ENCODE measurements at regions not wholly inside any gene's neighbourhood (a gene's known extent, or its start where the extent isn't known, plus 50 kb on each side); places are given as distances from the start of the nearest gene placed in this dataset.

DNA sequence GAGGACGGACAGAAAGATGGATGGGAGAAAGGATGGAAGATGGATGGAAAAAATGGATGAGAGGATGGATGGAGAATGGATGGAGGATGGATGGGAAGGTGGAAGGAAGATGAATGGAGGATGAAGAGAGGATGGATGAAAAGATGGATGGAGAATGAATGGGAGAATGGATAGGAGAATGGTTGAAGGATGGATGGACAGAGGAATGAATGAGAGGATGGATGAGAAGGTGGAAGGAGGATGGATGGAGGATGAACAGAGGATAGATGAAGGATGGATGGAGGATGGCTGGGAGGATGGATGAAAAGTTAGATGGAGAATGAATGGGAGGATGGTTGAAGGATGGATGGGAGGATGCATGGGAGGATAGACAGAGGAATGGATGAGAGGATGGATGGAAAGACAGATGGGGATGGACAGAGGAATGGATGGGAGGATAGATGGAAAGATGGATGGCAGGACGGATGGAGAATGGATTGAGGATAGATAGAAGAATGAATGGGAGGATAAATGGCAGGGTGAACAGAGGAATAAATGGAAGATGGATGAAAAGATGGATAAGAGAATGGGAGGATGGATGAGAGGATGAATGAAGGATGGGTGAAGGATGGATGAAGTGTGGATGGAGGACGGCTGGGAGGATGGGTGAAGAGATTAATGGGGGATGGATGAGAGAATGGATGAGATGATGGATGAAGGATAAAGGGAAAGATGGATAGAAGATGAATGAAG, 217.7 kb upstream of the IER5L start:
- no peak for DNase-seq

DNA sequence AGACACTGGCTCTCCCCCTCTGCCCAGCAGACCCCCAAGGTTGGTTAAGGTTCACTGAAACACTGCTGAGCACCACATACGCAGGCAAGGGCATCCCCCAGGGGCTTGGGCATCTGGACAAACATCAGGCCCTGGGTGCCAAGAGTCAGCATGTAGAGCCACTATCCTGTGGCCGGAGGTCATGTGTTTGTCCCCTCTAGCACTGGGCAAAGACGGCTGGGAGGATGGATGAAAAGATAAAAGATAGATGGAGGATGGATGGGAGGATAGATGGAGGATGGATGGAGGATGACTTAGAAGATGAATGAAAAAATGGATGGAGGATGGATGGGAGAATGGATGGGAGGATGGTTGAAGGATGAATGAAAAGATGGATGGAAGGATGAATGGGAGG, 216.8 kb upstream of the IER5L start:
- no peak for DNase-seq

DNA sequence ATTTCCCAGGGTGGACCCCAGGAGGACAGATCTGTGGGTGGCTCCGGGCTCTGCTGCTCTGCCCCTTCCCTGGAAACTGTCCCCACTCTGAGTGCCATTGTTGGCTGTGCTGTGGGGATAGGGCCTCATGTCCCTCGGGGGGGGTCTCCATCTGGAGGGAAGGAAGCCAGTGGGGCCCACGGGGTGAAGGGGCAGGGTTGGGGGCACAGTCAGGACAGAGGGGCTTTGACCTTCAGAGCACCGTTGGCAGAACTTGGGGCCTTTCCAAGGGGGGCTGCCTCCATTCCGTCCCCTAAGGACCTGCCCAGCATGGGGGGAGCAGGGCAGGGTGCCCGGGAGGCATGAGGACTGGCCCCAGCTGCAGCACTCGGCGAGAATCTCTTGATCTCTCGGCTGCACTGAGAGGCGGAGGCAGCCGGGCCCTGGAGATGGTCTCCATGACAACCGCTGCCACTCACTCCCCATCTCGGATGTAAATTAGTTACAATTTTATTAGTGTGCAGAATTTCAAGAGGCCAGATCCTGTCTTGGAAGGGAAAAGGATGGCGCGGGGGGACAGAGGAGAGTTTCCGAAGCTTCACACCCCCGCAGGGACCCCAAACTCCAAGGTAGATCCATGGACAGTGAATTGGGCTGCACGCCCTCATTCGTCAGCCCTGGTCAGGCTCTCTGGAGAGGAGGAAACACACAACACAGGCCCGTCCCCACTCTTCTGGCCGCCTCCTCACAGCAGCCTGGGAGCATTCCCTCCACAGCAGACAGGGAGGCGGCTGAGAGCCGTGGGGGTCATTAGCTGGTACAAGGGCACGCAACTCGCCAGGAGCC, 216.2 kb upstream of the IER5L start:
- no peak for DNase-seq

DNA sequence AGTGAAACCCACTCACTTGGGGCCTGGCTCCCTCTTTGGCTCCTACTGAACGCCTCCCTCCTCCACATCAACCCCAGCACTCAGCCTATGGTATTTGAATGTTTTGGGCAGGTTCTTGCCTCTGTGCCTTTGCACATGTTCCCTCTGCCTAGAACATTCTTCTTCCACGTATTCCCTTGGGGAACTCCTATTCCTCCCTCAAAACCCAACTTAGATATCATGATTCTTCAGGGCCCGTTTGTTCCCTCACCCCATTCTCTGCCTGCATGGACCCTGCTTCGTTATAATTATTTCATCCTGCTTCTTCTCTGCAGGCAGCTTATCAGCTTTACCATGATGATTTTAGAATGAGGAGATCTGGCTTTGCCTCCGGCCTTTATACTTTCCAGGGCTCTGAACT, 215.0 kb upstream of the IER5L start:
- no peak for DNase-seq

DNA sequence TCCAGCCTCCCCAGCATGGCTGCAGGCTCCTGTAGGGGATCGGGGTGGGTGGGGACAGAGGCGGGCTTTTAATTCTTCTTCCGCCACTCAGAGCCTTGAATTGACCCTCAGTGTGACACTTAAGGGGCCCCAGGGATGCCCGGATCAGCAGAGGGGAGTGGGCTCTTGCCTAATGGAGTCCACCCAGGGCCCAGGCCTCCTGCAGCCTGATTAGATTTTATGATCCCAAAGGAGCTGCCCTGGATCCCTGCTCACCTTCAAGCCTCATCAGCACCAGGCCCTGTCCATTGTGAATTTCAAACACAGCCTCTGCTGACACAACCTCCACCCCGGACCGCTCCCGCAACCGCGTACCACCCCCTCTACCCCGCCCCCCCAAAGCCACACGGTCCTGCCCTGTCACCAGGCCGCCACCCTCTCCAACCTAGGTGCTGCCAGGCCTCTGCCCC, 214.1 kb upstream of the IER5L start:
- no peak for DNase-seq

DNA sequence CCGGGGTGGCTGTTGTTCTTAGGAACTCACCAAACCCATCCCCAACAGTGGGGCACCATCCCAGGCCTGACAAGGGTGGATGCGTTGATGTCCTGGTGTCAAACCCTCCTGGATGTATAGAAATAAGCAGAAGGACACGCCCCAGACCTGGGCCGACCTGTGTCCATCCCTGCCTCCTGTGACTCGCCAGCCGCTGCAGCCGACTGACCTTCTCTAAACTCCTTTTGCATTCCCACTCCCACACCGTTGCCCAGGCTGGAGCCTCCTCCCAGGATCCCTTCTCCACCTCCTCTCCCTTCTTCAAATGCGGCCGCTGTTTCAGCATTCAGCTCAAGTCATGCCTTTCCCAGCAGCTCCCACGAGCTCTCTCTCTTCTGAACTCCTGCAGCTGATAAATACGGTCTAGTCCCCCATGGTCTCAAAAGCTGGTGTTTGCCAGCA, 213.2 kb upstream of the IER5L start:
- DNase-seq: no peak

DNA sequence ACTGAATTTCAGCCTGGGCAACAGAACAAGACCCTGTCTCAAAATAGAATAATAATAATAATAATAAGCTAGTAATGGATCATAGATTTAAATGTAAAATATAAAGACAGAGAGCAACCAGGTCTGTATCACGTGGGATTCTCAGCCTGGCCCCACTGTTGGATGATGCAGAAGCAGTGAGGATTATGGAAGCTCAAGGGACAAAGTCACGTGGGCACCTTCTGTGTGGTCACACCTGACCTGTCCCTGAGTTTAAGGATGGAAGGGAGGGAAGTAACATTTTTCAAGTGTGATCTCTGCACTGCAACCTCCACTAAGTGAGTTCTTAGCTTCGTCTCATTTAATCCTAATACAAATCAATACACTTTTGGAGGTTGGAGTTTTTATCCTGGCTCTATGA, 212.5 kb upstream of the IER5L start:
- no peak for DNase-seq

DNA sequence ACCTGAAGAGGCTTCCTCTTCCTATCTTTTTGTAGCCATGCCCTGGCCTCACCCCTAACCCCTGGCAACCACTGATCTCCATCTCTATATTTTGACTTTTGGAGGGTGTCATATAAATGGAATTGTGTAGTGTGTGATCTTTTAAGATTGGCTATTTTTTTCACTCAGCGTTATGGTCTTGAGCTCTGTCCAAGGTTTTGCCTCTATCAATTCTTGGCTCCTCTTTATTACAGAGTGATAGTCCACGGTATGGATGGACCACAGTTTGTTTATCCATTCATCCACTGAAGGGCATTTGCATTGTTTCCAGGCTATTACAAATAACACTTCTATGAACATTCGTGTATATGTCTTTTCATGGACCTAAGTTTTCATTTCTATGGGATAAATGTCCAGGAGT, 209.8 kb upstream of the IER5L start:
- DNase-seq: no peak

DNA sequence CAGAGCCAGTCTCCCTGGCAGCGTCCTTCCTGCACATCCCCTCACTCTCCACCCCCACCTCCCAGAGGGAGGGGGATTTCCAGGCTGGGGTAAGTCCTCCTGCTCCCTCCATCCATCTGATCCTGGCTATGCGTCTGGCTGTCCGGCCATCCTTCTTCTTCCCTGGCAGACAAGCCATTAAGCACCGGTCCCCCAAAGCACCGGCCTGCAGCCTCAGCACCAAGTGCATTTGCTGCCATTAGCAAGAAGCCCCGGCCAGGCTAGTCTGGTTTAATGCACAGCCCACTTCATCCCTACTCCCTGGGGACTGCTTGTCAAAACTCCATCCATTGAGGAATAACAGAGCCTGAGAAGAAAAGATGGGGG, 208.7 kb upstream of the IER5L start:
- DNase-seq: no peak

DNA sequence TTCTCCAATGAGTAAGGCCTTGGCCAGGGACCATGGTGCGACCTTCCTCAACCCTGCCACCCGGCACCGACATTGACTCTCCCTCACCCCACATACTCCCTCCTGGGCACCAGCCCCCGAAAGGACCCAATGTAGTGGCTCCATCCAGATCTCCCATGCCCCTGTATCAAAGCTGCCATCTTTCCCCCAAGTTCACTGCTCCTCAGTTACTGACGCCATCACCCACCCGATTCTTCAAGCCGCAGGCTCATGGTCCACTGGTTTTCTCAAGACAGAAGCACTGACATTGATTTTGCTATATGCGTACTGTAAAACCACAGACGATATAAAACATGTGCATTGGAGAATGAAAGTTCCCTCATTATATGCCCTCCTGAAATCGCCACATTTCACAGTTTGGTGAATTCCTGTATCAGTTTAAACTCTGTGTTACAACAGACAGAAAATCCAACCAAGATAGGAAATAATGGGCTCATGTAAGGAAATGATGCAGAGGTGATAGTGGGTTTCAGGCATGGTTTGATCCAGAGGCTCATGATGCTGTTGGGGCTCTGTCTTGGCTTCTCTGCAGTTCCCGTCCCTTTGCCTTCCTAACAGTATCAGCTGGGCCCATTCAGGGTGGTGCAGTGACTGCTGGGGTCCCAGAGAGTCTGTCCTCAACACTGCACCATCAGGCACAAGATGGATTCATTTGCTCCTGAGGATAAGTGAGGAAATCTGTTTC, 207.3 kb upstream of the IER5L start:
- DNase-seq: no peak

DNA sequence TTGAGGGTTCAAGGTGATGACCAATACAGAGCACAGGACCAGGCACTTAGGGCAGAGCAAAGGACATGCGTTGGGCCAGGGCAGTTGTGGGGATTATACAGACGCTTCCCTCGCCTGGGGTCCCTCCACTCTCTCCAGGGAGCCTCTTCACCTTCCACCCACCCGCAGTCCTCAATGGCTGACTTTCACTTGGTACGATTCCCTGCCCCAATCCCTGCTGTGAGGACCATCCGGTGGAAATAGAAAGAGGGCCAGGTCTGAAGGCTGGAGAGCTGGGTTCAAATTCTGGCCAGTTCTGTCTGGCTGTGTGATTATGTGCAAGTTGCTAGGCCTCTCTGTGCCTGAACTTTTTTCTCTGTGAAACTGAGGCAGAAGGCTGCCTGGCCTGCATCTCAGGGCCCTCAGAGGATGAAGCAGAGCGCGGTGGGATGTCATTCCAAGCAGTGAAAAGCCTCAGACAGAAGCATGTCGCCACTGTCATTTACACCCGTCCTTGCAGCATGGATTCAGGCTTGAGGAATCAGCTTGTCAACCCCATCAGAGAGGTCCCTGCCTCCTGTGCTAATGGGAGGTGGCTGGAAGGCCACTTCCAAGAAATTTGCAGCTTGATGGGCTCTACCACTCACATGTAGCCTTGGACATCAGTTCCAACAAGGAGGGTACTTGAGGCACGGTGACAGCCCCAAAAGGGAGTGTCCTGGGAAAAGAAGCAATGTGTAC, 206.6 kb upstream of the IER5L start:
- DNase-seq: no peak

DNA sequence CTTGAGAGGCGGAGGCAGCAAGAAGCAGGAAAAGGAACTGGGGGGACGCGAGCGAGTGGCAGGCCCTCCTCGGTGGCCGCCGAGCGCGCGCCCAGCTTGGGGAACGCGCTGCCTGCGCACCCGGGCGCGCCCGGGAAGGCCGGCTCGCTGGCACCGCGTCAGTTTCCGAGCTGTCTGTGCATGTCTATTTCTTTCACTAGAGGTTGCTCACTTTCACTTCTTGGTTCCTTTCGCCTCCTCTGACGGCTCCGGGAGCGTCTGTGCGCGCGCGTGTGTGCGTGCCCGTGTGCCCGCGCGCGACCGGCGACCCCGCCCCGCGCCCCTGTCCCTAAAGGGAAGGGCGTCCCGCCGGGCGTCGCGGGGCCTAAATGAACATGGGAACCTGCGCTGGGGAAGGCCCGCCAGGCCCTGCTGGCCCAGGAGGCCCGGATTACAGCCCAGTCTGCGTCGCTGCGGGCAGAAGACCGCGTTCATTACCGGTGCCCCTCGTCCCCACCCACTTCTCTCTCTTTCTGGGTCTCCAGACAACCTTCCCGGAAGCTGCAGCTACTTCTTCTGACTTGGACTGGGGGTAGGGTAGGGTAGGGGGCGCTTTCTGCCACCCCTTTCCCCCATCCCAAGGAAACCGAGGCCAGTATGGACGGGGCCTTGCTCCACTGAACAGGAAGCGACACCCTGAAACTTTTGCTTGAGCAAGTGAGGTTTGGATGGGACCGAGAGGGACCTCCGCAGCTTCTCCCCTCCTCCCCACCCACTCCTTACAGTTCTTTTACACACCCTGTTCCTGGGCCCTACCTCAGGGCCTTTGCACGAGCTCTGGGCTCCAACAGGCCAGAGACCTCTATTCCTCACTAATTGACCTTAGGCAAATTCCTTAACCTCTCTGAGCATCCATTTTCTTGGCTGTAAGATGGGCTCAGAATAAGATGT, 205.8 kb upstream of the IER5L start:
- DNase-seq: peak; percentile 14

DNA sequence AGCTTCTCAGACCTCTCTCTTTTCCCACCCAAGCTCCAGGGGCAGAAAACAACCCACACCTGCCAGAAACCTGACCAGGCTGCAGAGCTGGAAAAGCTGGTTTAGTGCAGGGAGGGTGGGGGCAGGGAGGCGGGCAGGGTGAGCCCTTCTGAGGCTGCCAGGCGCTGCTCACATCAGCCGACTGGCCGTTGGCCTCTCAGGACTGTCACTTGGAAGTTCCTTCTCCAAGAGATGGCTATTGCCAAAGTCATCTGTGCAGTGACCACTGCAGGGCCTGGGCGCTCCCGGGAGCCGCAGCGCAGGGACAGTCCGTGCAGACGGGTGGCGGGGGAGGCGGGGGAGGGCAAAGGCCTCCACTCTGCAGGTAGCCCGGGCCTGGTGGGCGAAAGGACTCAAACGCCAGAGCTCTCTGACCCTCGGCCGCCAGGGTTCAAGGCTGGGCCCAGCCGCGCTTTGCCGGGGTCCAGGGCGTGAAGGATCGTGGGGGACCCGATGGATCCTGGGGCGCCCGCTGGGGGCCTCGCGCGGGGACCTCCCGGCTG, 205.0 kb upstream of the IER5L start:
- no peak for DNase-seq

DNA sequence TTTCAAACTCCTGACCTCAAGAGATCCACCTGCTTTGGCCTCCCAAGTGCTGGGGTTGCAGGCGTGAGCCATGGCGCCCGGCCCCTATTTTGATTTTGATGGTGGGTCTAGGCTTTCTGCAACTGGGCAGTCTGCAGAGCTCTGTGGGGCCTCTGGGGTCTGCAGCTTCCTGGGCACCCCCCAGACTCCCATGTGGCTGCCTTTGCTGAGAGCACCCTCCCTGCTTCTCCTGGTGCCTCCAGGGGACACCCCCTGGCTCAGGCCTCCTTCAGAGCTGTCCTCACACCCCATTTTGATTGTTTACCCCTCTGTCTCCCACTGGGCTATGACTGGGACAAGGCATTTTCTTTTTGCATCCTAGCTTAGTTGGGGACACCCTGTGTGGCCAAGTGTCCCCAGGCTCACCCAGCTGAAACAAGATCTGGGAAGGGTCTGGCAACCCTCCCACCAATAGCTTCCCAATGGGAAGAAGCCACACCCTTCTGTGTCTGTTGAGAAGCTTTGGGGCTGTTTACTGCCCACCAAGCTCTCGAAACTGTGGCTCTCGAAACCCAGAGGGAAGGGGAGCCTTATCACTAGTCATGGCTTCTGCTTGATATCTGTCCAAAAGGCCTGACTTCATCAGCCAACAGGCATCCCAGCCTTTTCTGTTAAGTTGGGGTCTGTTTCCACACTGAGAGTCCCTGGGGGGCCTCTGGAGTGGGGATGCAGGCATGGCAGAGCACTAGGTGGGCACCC, 204.4 kb upstream of the IER5L start:
- no peak for DNase-seq

DNA sequence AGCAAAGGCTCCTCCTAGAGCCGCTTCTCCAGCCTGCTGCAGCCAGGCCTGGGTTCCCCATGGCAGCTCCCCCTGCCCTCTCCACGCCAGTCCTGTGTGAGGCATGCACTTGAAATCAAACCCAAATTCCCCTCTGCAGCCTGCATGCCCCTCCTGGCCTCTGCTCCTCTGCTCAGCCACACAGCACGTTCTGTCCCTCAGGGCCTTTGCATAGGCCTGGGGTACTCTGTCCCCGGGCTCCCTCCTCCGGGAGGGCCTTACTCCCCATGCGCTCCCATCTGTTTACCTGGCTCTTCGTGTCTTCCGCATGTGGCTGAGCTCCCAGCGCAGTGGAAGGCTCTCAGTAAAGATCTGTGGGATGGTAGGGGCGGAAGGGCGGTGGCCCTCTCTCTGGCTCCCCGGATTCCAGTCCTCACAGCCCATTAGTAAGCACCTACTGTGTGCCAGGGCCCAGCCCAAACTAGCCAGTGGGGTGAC, 203.5 kb upstream of the IER5L start:
- no peak for DNase-seq

DNA sequence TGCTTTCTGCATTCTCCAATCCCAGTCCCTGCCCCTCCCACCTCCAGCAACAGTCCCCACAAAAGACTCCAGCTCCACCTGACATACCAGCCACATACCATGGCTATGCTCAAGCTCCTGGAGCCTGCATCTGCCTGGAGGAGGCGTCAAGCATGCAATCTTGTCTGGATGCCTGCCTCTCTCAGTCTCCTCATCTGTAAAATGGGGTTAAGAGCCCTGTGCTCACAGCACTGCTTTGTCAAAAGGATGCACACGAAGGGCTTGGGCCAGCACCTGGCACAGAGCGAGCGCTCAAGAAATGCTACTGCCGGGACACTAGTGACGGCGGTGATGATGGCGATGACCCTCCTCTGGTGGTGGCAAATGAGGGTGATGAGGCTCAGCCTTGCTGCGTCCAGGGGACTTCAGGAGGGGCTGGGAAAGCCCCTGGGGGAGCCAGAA, 202.9 kb upstream of the IER5L start:
- DNase-seq: no peak

DNA sequence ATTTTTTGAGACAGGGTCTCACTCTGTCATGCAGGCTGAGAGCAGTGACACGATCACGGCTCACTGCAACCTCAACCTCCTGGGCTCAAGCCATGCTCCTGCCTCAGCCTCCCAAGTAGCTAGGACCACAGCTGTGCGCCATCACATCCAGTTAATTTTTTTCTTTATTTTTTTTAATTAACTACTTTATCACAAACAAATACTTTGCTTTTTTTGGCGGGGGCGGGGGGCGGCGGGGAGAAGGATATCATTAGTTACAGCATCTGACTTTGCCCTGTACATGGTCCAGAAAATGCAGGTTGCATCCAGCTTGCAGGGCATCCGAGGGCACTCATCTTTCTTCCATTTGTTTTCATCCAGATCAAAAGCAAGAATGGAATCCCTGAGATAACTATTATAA, 201.8 kb upstream of the IER5L start:
- no peak for DNase-seq

DNA sequence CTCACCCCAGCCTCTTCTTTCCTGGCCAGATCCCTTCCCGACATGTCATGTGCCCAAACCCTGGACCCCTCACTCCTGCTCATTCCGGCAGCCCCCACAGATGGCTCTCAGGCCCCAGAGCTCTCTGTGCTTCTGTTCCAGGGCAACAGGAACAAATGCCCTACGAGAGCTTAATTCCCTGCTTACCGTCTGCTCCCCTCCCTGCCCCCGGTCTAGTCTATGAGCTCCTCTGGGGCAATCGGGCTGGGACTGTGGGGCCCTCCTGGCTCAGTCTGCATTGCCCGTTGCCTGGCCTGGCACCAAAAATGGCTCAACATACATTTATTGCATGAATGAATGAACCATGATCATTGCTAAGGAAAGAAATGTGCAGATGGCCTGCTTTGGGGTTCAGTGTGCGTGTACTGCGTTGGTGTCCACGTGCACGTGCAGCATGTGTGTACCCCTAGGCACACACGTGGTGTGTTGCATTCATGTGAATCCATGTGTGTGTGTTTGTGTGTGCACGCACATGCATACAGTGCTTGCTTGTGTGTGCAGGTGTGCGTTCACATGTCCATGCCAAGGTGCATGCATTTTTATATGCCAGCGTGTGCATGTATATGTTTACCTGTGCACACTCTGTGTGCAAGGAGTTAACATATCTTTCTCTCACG, 201.2 kb upstream of the IER5L start:
- no peak for DNase-seq

DNA sequence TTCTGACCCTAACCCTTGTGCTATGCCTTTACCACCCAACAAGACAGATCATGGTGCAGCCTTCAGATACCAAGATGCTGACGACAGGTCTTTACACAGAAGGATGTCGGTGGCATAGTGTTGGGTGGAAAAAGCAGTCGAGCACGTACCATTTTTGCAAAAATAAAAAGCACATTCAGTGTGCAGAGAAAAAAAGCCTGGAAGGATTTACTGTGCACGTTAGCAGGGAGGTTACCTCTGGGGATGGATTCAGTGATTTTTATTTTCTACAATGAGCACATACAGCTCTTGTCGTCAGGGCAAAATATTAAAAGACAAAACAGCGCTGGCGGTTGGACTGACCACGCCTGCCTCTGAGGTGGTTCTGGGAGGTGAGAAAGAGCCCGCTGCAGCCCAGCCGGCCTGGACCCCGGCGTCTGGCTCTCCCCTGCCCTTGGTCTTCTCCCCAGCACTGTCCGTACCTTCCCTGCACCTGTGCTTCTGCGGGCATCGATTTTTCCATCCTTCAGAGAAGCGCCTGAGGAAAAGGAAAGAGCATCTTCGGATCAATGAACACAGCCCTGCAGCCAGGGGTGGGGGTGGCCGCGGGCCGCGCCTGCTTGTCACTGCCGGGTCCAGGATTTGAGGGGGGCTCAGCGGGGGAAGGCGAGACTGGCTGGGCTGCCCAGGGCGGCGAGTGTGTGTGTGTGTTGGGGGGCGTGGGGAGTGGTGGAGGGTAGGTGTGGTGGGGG, 200.0 kb upstream of the IER5L start:
- no peak for DNase-seq
